PC-9 (cell line): ENCODE measurements at regions not wholly inside any gene's neighbourhood (a gene's known extent, or its start where the extent isn't known, plus 50 kb on each side); places are given as distances from the start of the nearest gene placed in this dataset.

ENCODE experiments used
- BruUV-seq: library from RNA; stranded (reverse); fragments of 400-500 nt; replicated peaks from 2 replicates; lab custom pipeline; 2021; lab: Mats Ljungman, UMichigan
- CTCF ChIA-PET: fragments of 300-600 bp; sonication (Branson Sonifier 250); formaldehyde crosslinking; loops from one replicate; lab custom pipeline; 2022; ENCODE audit warnings: antibody characterized with exemption; lab: Charles Lee
- POLR2A ChIA-PET: fragments of 300-600 bp; sonication (Branson Sonifier 250); formaldehyde crosslinking; loops from one replicate; lab custom pipeline; 2022; ENCODE audit warnings: antibody characterized with exemption; ENCODE audit not compliant: unreplicated experiment; lab: Charles Lee
- DNase-seq, 2 experiments: peaks; one replicate each; pipeline versions ENCODE4 v3.0.0 to v3.0.0-alpha.2; 2015 to 2022; ENCODE audit warnings: mixed read lengths in 1 of 2
- H2AFZ ChIP-seq: fragments of 200-600 bp; sonication (generic); 2 replicates; pipeline ENCODE4 v1.8.1; 2017; ENCODE audit warnings: antibody characterized with exemption
- H3F3A ChIP-seq: fragments of 200-600 bp; sonication (generic); 2 replicates; pipeline ENCODE4 v1.8.1; 2017; ENCODE audit warnings: antibody characterized with exemption, mild to moderate bottlenecking, low read depth; ENCODE audit not compliant: insufficient read depth
- H3K27ac ChIP-seq: fragments of 200-600 bp; sonication (generic); 2 replicates; pipeline ENCODE4 v1.6.1; 2016; ENCODE audit warnings: mixed run types
- H3K27me3 ChIP-seq: fragments of 200-600 bp; sonication (generic); 2 replicates; pipeline ENCODE4 v1.6.1; 2016; ENCODE audit warnings: low read depth, mixed run types; ENCODE audit not compliant: insufficient read depth
- H3K36me3 ChIP-seq: fragments of 200-600 bp; sonication (generic); 2 replicates; pipeline ENCODE4 v1.6.1; 2016; ENCODE audit warnings: low read depth, mixed run types
- H3K4me1 ChIP-seq: fragments of 200-600 bp; sonication (generic); replicated peaks from 2 replicates; pipeline ENCODE4 v1.6.1; 2016; ENCODE audit warnings: mixed run types; ENCODE audit not compliant: insufficient read depth
- H3K4me2 ChIP-seq: fragments of 200-600 bp; sonication (generic); 2 replicates; pipeline ENCODE4 v1.6.1; 2017; ENCODE audit warnings: mixed run types
- H3K4me3 ChIP-seq: fragments of 200-600 bp; sonication (generic); 2 replicates; pipeline ENCODE4 v1.6.1; 2016; ENCODE audit warnings: mixed run types
- H3K79me2 ChIP-seq: fragments of 200-600 bp; sonication (generic); 2 replicates; pipeline ENCODE4 v1.6.1; 2017; ENCODE audit warnings: low read depth, mixed run types
- H3K9me2 ChIP-seq: fragments of 200-600 bp; sonication (generic); 2 replicates; pipeline ENCODE4 v1.8.1; 2017; ENCODE audit warnings: mild to moderate bottlenecking; ENCODE audit not compliant: insufficient read depth
- H3K9me3 ChIP-seq: fragments of 200-600 bp; sonication (generic); 2 replicates; pipeline ENCODE4 v1.8.1; 2016; ENCODE audit warnings: low read depth; ENCODE audit not compliant: insufficient read depth
- H4K20me1 ChIP-seq: fragments of 200-600 bp; sonication (generic); 2 replicates; pipeline ENCODE4 v1.8.1; 2017; ENCODE audit not compliant: insufficient read depth
- CTCF ChIP-seq: fragments of 200-600 bp; sonication (generic); conservative IDR thresholded peaks from 2 replicates; pipeline ENCODE4 v1.6.1; 2017; ENCODE audit warnings: mixed run types, antibody characterized with exemption, mild to moderate bottlenecking, moderate library complexity
- EZH2 ChIP-seq: fragments of 200-600 bp; sonication (generic); IDR thresholded peaks from 2 replicates; pipeline ENCODE4 v1.8.0; 2017; ENCODE audit warnings: antibody characterized with exemption, low read depth
- intact Hi-C: fragments of 100-400 bp; cut with micrococcal nuclease; formaldehyde crosslinking; loops from one replicate; pipeline ENCODE4 v1.10.0; 2022; ENCODE audit not compliant: unreplicated experiment

- H4K20me1 ChIP-seq = no peaks in the 10 kb centered on the region
- H3K4me2 ChIP-seq = no peak overlapping the region
- no peaks in the 10 kb centered on the region for H3F3A ChIP-seq
- no peaks in the 10 kb centered on the region for H3K4me1 ChIP-seq
- DNase-seq = no peak
- no peaks in the 10 kb centered on the region for H3K9me3 ChIP-seq
- H3K79me2 ChIP-seq = no peaks in the 10 kb centered on the region
- no peaks in the 10 kb centered on the region for H3K36me3 ChIP-seq
- peaks cover 61% of the 10 kb centered on the region for H3K27me3 ChIP-seq
- TF ChIP-seq EZH2 = no peak
- TF ChIP-seq CTCF = no peak
- H2AFZ ChIP-seq = no peak overlapping the region
- POLR2A ChIA-PET = no interaction called here
- CTCF ChIA-PET = no interaction called here
- intact Hi-C loops = no loop called here
- BruUV-seq = no TSS peak
- H3K9me2 ChIP-seq = no peaks in the 10 kb centered on the region
- no peak overlapping the region for H3K4me3 ChIP-seq
- no peak overlapping the region for H3K27ac ChIP-seq
Observed at GRCh38 chr15:97750060-97750459, 210.4 kb upstream of the ARRDC4 start.

GRCh38 chr15:97755726-97756125 lies 204.8 kb upstream of the ARRDC4 start:
- TF ChIP-seq CTCF = no peak
- no peak for TF ChIP-seq EZH2
- CTCF ChIA-PET = interaction anchor here (0.6 kb wide), 1 partner anchor 117 kb away, joined by 3 read pairs; no protein-coding TSS in a partner anchor
- H3K27ac ChIP-seq = no peak overlapping the region
- H2AFZ ChIP-seq = no peak overlapping the region
- no peaks in the 10 kb centered on the region for H3F3A ChIP-seq
- no peaks in the 10 kb centered on the region for H4K20me1 ChIP-seq
- POLR2A ChIA-PET = no interaction called here
- H3K4me3 ChIP-seq = no peak overlapping the region
- no peak for DNase-seq
- intact Hi-C loops = no loop called here
- no peaks in the 10 kb centered on the region for H3K9me2 ChIP-seq
- H3K4me2 ChIP-seq = no peak overlapping the region
- no peaks in the 10 kb centered on the region for H3K4me1 ChIP-seq
- peaks cover 56% of the 10 kb centered on the region for H3K27me3 ChIP-seq
- no TSS peak for BruUV-seq
- no peaks in the 10 kb centered on the region for H3K36me3 ChIP-seq
- H3K9me3 ChIP-seq = no peaks in the 10 kb centered on the region
- H3K79me2 ChIP-seq = no peaks in the 10 kb centered on the region

- intact Hi-C loops = no loop called here
Observed at GRCh38 chr15:97759363-97759762, 201.1 kb upstream of the ARRDC4 start.

More at GRCh38 chr15:97759363-97759762, 201.1 kb upstream of the ARRDC4 start:
- no peaks in the 10 kb centered on the region for H3K79me2 ChIP-seq
- POLR2A ChIA-PET = no interaction called here
- BruUV-seq = no TSS peak
- DNase-seq = no peak
- no peaks in the 10 kb centered on the region for H3K4me1 ChIP-seq
- no peaks in the 10 kb centered on the region for H3K36me3 ChIP-seq
- TF ChIP-seq CTCF = no peak
- TF ChIP-seq EZH2 = no peak
- H4K20me1 ChIP-seq = no peaks in the 10 kb centered on the region
- H2AFZ ChIP-seq = no peak overlapping the region
- H3K27ac ChIP-seq = no peak overlapping the region
- peaks cover 38% of the 10 kb centered on the region for H3K27me3 ChIP-seq
- CTCF ChIA-PET = no interaction called here
- H3K4me3 ChIP-seq = no peak overlapping the region
- no peaks in the 10 kb centered on the region for H3K9me2 ChIP-seq
- H3F3A ChIP-seq = no peaks in the 10 kb centered on the region
- no peak overlapping the region for H3K4me2 ChIP-seq
- H3K9me3 ChIP-seq = no peaks in the 10 kb centered on the region
